Left forelimb (tissue), 1 donor: ENCODE measurements at regions not wholly inside any gene's neighbourhood (a gene's known extent, or its start where the extent isn't known, plus 50 kb on each side); places are given as distances from the start of the nearest gene placed in this dataset.

Experiments used
- DNase-seq: peaks from one replicate; pipeline ENCODE4 v3.0.0-alpha.2; 2018; ENCODE audit warnings: low spot score

DNA sequence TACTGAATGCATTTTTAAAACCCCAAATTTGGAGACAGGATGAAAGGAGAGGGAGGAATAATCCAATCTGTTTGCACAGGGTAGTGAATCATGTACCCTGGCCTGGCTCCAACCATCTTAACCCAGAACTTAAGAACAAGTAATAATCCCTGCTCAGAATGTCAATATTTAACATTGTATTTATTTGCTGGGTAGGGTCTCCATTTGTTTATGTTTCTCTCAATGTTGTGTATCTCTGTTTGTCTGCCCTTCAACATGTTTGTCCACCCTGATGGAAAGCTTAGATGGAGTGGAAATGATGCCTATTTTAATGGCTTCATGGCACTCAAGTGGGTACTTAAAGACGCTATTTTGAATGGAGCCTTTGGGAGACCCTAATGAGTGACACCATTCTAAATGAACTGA lies 54.4 kb upstream of the CDC42BPA start:
- DNase-seq, result no peak

DNA sequence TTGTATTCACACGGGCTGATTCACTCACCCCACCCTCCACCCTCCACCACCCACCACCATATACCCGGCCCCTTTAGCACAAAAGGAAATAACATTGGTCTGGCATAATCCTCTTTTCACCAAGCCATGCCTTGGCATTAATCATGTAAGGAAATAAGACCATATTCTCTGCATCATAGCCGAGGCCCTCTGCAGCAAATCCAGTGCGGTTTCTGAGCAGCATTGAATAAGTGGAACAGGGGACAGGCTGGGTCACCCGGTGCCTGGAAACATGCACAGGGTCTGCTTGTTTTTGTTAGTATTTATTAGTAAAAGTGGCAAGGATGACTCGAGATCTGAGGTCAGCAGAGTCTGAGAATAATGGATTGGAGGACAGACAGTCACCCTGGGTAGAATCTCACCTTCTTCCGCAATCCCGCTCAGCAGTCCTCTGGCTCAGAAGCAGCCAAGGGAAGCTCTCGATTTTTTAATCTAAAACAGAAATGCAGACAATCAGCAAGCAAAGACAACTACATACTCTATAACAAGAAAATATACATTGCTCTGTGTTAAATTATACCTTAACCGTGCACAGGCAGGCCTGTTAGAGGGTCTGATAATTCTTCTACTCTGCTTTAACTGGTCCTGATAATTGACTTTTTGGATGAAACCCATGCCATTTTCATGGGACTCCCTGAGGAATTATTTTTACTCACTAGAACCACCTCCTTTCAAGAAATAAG lies 52.4 kb upstream of the CDC42BPA start:
- DNase-seq, result no peak

DNA sequence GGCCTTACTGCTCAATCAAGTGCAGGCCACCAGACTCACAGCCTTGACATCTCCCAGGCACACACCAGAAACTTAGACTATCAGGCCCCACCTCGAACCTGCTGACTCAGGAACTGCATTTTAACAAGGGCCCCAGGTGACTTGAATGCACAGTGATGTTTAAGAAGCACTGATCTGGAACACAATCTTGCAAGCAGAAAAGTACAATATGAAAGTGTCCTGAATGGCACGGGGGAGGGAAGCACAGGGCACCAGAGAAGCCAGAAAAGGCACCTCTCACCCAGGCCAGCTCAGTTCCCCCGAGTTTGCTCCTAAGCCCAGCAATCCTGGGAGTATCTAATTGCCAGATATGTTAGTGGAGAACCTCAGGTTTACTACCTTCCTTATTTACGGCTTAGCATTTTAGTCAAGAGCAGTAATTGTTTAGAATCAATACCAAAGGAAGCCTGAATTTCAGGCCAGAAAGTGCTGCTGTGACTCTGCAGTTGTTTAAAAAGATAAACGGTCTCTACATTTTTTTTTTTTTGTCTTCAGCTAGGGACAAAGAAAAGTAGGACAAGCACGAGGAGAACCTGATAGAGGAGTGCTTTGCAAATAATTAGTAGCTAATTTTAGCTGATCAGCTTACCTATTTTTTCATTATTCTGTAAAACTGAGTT lies 50.9 kb upstream of the CDC42BPA start:
- no peak for DNase-seq
